GM23248 (cell line): ENCODE measurements at regions not wholly inside any gene's neighbourhood (a gene's known extent, or its start where the extent isn't known, plus 50 kb on each side); places are given as distances from the start of the nearest gene placed in this dataset.

Experiments
- EZH2 ChIP-seq: fragments of 200-600 bp; sonication (generic); IDR thresholded peaks from 2 replicates; pipeline ENCODE4 v1.6.1; 2018; ENCODE audit warnings: antibody characterized with exemption, mild to moderate bottlenecking; ENCODE audit not compliant: insufficient read depth, poor library complexity, severe bottlenecking
- EZH2phosphoT487 ChIP-seq: fragments of 200-600 bp; sonication (generic); IDR thresholded peaks from 2 replicates; pipeline ENCODE4 v1.6.1; 2018; ENCODE audit warnings: antibody characterized with exemption, moderate library complexity, mild to moderate bottlenecking, low read depth; ENCODE audit not compliant: insufficient read depth

DNA sequence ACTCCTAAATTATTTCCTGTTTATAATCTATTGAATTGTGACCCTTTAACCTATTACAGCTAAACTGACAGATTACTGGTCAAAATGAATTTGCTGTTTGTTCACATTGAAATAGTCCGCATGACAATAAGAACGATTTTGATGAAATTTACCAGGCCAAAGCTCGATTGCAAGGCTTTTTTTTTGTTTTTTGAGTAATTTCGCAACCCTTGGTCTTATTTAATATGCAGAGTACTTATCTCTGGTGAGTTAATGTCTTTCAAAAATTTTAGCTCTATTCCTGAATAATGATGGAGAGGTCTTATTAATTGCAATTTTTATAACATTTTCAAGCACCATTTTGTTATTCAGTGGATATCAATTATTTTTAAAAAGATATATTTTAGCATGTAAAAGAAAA, 362.4 kb downstream of the OTOL1 start:
- no peak for TF ChIP-seq EZH2phosphoT487
- TF ChIP-seq EZH2: no peak
